ENCODE measurements at regions not wholly inside any gene's neighbourhood (a gene's known extent, or its start where the extent isn't known, plus 50 kb on each side); places are given as distances from the start of the nearest gene placed in this dataset.
"Not testable (repeated sequence)": the region's sequence is repeated elsewhere in the genome, so short reads cannot be mapped to it uniquely, and the experiment has no call there.

GRCh38 chrY:5877617-5878016, 368.4 kb upstream of the TSPY2 start:
- DNase-seq: not testable (repeated sequence)

GRCh38 chrY:5890655-5891054, 355.4 kb upstream of the TSPY2 start:
- DNase-seq: not testable (repeated sequence)

DNA sequence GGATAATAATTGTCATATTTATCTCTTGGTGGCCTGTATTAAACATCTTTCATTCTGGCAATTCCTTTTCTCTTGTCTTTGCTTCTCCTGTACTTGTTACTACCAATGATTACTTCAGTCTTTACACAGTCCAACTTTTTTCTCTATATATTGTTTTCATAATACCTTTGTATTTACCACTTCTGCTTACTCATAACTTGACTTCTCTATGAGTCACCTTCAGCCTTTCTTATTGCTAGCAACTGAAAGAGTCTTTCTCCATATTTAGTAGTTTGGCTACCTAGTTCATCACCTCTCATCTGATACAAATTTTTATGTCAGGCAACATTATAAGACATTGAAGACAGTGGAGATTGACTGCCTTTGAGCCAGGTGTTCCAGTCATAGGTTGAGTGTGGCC, 349.3 kb upstream of the TSPY2 start:
- DNase-seq: not testable (repeated sequence)

- DNase-seq: not testable (repeated sequence)
Observed at GRCh38 chrY:5908696-5909494, 337.1 kb upstream of the TSPY2 start.

GRCh38 chrY:5938442-5938841, 307.6 kb upstream of the TSPY2 start:
- not testable (repeated sequence) for DNase-seq

- DNase-seq: peak in 1 of 51 donors; percentile 0
Observed at GRCh38 chrY:5946380-5947119, 299.5 kb upstream of the TSPY2 start.

DNA sequence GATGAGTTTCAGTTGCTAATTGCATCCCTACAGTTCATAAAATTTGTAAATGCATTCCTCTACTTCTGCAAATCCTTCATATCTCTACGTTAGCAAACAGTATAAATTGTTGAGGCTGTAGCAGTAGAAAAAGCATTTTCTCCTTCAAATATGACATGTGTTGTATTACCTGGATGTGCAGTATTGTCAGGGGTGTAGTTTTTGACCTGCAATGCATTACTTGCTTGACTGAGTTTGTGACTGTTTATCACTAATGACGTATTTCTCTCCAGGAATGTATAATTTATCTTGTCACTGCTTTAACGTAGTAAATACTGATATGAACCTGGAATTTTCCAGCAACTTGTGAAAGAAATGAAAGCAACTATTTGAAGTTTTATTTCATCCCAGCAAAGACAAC, 279.0 kb upstream of the TSPY2 start:
- DNase-seq: not testable (repeated sequence)

GRCh38 chrY:5990665-5991064, 255.4 kb upstream of the TSPY2 start:
- DNase-seq: not testable (repeated sequence)

Data from hypothalamus (tissue), 51 donors.